Liver (tissue), 3 donors: ENCODE measurements at regions not wholly inside any gene's neighbourhood (a gene's known extent, or its start where the extent isn't known, plus 50 kb on each side); places are given as distances from the start of the nearest gene placed in this dataset.

Experiments
- RAD21 ChIP-seq, 2 donors: IDR thresholded peaks; 2 replicates each; pipeline ENCODE4 v1.6.1; 2016; ENCODE audit warnings: antibody characterized with exemption in 2 of 2, mild to moderate bottlenecking in 2 of 2
- TF ChIP-seq, protein P1 (sequence below): fragments of 150-350 bp; IDR thresholded peaks from 2 replicates; pipeline ENCODE4 v1.5.1; 2017; ENCODE audit warnings: improper control_type of control experiment, low read depth, low read length; ENCODE audit not compliant: missing input control
- donor health status: healthy.
- donor health status: healthy.

DNA sequence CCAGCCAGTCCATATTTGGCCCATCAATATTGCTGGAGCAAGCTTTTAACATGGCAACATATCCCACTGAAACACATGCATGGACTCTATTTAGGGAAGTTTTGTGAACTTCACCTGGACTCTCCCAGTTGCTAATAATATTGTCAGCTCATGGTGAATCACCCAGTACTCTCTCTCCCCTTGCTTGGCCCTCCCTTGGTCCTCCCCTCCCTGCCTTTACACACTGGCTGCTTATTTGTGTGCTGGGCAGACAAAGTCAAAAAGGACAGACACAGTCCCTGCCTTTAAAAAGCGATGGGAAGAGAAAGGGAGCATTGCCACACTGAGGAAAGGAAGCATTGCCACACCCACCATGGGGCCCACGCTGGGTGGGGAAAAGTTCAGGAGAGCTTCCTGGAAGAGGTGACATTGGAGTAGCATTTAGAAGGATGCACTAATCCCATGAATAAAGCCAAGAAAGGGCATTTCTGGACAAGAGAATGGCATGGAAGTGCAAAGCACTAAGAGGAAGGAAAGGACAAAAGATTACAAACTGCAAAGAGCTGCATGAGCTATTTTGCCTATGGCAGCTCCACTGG lies 143.4 kb upstream of the EXOC2 start:
- TF ChIP-seq, protein P1, sequence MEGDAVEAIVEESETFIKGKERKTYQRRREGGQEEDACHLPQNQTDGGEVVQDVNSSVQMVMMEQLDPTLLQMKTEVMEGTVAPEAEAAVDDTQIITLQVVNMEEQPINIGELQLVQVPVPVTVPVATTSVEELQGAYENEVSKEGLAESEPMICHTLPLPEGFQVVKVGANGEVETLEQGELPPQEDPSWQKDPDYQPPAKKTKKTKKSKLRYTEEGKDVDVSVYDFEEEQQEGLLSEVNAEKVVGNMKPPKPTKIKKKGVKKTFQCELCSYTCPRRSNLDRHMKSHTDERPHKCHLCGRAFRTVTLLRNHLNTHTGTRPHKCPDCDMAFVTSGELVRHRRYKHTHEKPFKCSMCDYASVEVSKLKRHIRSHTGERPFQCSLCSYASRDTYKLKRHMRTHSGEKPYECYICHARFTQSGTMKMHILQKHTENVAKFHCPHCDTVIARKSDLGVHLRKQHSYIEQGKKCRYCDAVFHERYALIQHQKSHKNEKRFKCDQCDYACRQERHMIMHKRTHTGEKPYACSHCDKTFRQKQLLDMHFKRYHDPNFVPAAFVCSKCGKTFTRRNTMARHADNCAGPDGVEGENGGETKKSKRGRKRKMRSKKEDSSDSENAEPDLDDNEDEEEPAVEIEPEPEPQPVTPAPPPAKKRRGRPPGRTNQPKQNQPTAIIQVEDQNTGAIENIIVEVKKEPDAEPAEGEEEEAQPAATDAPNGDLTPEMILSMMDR, result no peak
- no peak for TF ChIP-seq RAD21 (IDR thresholded peaks at IDR 0.05)
